ENCODE measurements at regions not wholly inside any gene's neighbourhood (a gene's known extent, or its start where the extent isn't known, plus 50 kb on each side); places are given as distances from the start of the nearest gene placed in this dataset.

DNA sequence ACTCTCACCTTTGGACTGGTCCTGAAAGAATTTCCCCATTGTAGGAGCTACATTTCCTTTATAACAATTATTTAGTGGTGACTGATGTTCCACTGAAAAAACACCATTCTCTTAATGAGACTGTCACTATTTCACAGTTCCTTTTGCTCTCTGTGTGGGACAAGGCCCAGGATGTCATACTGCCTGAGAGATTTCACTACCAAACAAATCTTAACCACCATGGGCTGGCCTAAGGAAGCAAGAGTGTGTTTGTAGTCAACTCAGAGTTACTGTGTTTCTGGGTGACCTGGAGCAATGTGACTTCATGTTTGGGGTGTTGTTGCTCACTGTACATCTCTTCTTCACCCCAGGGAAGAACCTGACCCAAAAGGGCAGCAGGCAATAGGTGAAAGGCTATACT, 50.1 kb upstream of the ZNF608 start:
- TF ChIP-seq GATA2 (IDR thresholded peaks at IDR 0.05; ENCODE audit: low read depth, low read length) = no peak
- no peak for TF ChIP-seq GATA3 (IDR thresholded peaks at IDR 0.05; ENCODE audit: low read depth, low read length)

DNA sequence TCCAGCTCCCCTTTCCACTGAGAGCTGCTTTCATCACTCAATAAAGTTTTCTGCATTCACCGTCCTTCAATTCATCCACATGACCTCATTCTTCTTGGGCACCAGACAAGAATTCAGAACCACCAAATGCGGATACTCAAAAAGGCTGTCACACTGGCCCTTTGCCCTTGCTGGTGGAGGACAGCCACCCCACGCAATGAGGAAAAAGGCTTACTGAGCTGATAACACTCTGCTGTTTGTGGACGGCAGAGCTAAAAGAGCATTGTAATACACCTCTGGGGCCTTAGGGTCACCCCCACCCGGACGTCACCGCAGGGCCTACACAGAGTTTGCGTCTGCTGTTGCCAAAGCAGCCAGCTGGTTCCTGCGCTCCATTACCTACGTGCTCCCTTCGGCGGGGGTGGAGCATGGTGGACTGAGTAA, 51.2 kb upstream of the ZNF608 start:
- TF ChIP-seq GATA3 (IDR thresholded peaks at IDR 0.05; ENCODE audit: low read depth, low read length) (no peak), GATA2 (IDR thresholded peaks at IDR 0.05; ENCODE audit: low read depth, low read length) (no peak)

DNA sequence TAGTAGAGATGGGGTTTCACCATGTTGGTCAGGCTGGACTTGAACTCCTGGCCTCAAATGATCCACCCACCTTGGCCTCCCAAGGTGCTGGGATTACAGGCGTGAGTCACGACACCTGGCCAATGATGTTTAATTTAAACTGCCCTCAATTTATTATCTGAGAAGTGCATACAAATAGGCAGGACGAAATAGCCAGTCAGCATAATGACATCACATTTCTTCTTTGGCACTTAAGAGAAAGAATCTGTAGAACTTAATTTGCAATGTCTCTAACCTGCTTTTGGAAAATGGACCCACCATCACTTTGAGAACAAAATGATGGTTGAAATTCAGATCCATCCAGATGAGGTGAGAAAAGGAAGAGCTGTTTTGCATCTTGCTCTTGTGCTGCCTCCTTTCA, 52.5 kb upstream of the ZNF608 start:
- TF ChIP-seq GATA2 (IDR thresholded peaks at IDR 0.05; ENCODE audit: low read depth, low read length) (no peak), GATA3 (IDR thresholded peaks at IDR 0.05; ENCODE audit: low read depth, low read length) (no peak)

GRCh38 chr5:124801551-124801950, 55.1 kb upstream of the ZNF608 start:
- no peak for TF ChIP-seq GATA2 (IDR thresholded peaks at IDR 0.05; ENCODE audit: low read depth, low read length)

DNA sequence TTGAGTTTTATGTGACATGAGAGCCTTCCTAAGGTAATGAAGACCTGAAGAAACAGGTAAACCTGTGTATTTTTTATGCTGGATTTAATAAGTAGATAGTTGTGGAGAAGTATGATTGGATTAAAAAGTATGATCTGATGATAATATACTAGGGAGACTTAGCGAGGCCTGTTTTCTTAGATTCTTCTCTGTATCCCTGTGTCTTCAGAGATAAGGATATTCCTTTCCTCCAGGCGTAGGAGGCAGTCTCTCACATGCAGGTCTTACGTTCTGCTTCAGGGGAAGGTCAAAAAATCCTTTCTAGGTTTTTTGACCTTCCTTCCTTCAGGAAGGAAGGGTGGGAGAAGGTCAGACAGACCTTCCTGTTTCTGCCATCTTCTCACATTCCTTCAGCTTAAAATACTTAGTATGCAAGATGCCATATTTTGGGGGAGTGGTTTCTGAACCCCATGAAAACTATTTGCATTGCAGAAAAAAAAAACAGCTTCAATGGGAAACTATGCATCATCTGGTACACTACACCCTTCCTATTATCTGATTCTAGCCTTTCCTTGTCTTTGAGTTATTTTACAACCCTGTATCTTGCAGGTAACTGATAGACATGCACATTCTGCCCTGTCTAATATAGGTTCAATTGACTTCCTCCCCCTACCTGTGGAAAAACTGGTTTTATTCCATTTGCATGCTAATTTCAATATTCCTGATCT, 57.3 kb upstream of the ZNF608 start:
- TF ChIP-seq GATA3 (IDR thresholded peaks at IDR 0.05; ENCODE audit: low read depth, low read length) (no peak), GATA2 (IDR thresholded peaks at IDR 0.05; ENCODE audit: low read depth, low read length) (no peak)

- TF ChIP-seq GATA2 (IDR thresholded peaks at IDR 0.05; ENCODE audit: low read depth, low read length) (no peak), GATA3 (IDR thresholded peaks at IDR 0.05; ENCODE audit: low read depth, low read length) (no peak)
These were observed 59.6 kb upstream of the ZNF608 start for GRCh38 chr5:124806026-124806372.

DNA sequence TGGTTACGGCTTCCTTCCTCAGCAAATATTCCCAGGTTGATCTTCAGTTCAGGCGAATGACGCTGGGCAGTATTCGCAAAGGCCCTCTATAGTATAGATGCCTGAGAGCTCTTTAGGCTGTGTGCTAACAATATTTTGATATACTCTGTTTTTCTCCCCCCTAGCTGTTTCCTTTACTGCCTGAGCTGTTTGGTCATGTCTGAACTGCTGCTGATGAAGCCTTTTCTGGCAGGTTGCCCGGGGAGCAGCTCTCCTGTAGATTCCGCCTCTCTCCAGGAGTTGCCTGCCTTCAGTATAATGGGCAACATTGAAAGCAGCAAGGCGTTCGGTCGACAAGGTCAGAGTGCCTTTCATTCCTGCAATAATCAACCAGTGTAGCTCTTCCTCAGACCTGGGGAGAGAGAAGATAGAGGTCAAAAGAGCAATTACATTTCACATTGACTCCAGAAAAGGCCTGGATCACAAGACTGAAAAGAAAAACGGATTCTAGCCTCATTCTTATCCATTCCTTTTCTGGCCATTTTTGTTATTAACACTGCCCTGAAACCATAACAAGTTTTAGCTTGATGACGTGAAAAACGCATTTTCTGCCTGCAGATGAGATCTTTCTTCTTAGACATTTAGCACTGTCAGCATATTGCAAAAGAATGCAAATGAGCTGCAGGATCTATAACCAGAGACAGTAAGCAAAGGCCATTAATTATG, 60.1 kb upstream of the ZNF608 start:
- TF ChIP-seq GATA2 (IDR thresholded peaks at IDR 0.05; ENCODE audit: low read depth, low read length) = no peak
- no peak for TF ChIP-seq GATA3 (IDR thresholded peaks at IDR 0.05; ENCODE audit: low read depth, low read length)

- no peak for TF ChIP-seq GATA2 (IDR thresholded peaks at IDR 0.05; ENCODE audit: low read depth, low read length)
- TF ChIP-seq GATA3 (IDR thresholded peaks at IDR 0.05; ENCODE audit: low read depth, low read length) = no peak
These were observed 62.4 kb upstream of the ZNF608 start for GRCh38 chr5:124808842-124809268.

- no peak for TF ChIP-seq GATA2 (IDR thresholded peaks at IDR 0.05; ENCODE audit: low read depth, low read length)
- TF ChIP-seq GATA3 (IDR thresholded peaks at IDR 0.05; ENCODE audit: low read depth, low read length) = no peak
These were observed 64.1 kb upstream of the ZNF608 start for GRCh38 chr5:124810396-124811006.

DNA sequence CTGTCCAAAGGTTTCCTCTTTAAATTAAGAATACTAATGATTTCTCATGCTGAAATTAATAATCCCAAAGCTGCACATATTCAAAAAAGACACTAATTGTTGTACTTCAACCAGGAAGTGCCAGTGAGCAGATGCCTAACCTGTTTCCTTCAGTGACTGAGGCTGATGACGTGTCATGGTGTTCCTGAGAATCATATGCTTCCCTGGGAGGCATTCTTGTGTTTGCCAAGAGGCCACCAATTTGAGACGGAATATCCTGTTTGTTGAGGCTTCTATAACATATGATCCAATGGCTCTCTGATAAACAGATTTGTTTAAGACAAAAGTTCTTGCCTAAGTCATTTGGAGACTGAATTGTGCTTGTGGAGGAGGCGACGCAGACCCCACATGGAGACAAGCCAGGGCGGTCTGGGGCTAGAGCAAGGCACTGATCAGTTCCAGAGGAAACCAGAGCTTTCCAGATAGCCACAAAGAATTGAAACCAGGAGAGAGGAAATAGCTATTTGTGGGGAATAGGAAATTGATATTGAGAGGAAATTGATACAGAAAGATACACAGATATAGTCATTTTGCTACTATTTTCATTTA, 66.4 kb upstream of the ZNF608 start:
- TF ChIP-seq GATA2 (IDR thresholded peaks at IDR 0.05; ENCODE audit: low read depth, low read length) (no peak), GATA3 (IDR thresholded peaks at IDR 0.05; ENCODE audit: low read depth, low read length) (no peak)

DNA sequence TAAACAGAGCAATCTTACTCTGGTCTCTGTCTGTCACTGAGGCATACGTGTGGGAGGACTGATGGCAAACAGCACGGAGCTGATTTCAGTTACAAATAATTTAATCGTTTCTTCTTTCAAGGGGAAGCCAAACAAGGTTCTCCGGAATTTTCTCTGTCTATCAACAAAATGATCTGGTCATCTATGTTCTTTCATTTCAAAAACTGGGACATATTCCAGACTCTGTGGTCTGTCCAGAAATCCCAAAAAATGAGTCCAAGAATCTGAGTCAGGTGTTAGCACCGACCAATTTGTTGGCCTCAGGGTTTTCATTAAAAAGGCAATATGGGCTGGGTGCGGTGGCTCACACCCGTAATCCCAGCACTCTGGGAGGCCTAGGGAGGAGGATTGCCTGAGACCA, 69.9 kb upstream of the ZNF608 start:
- TF ChIP-seq GATA3 (IDR thresholded peaks at IDR 0.05; ENCODE audit: low read depth, low read length) = no peak
- no peak for TF ChIP-seq GATA2 (IDR thresholded peaks at IDR 0.05; ENCODE audit: low read depth, low read length)

GRCh38 chr5:124819201-124819600, 72.8 kb upstream of the ZNF608 start:
- TF ChIP-seq GATA3 (IDR thresholded peaks at IDR 0.05; ENCODE audit: low read depth, low read length) (no peak), GATA2 (IDR thresholded peaks at IDR 0.05; ENCODE audit: low read depth, low read length) (no peak)

DNA sequence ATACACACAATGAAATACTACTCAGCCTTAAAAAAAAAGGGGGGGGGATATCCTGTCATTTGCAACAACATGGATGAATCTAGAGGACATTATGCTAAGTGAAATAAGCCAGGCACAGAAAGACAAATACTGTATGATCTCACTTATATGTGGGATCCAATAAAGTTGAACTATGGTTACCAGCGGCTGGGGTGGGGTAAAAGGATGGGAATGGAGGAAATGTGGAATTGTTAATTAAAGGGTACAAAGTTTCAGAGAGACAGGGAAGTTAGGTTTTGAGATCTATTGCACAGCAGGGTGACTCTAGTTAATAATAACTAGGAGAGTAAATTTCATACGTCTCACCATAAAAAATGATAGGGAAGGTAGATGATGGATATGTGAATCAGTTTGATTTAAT, 76.2 kb upstream of the ZNF608 start:
- TF ChIP-seq GATA2 (IDR thresholded peaks at IDR 0.05; ENCODE audit: low read depth, low read length) (no peak), GATA3 (IDR thresholded peaks at IDR 0.05; ENCODE audit: low read depth, low read length) (no peak)

- no peak for TF ChIP-seq GATA3 (IDR thresholded peaks at IDR 0.05; ENCODE audit: low read depth, low read length)
- TF ChIP-seq GATA2 (IDR thresholded peaks at IDR 0.05; ENCODE audit: low read depth, low read length) = no peak
These were observed 76.9 kb upstream of the ZNF608 start for GRCh38 chr5:124823380-124823779.

Measured in SH-SY5Y (cell line).